ENCODE measurements at regions not wholly inside any gene's neighbourhood (a gene's known extent, or its start where the extent isn't known, plus 50 kb on each side); places are given as distances from the start of the nearest gene placed in this dataset.

- DNase-seq = no peak
- H3K27me3 ChIP-seq (ENCODE audit: low read length) = no peaks in the 10 kb centered on the region
- no peak overlapping the region for H3K4me2 ChIP-seq (ENCODE audit: low read length)
- POLR2A ChIA-PET (ENCODE audit: unreplicated experiment) = no interaction called here
- H3K4me1 ChIP-seq (ENCODE audit: insufficient read depth, low read length) = no peaks in the 10 kb centered on the region
- H3K9me3 ChIP-seq (ENCODE audit: low read length) = no peaks in the 10 kb centered on the region
- no peak for ATAC-seq
- intact Hi-C loops (cut with micrococcal nuclease) = no loop called here
- CTCF ChIA-PET = no interaction called here
- no peaks in the 10 kb centered on the region for H3K36me3 ChIP-seq (ENCODE audit: low read depth, low read length)
- no peaks in the 10 kb centered on the region for H3K9me2 ChIP-seq (replicated peaks; ENCODE audit: low read length)
- no peak overlapping the region for H2AFZ ChIP-seq (ENCODE audit: low read length)
- H3K27ac ChIP-seq (ENCODE audit: low read length) = no peak overlapping the region
- no peak overlapping the region for H3K4me3 ChIP-seq (ENCODE audit: low read length)
- H4K20me1 ChIP-seq (ENCODE audit: low read length) = no peaks in the 10 kb centered on the region
- H3F3A ChIP-seq (ENCODE audit: low read length, unreplicated experiment) = no peaks in the 10 kb centered on the region
- TF ChIP-seq EZH2 (IDR thresholded peaks at IDR 0.05; ENCODE audit: low read length, unreplicated experiment) (no peak), CTCF (conservative IDR thresholded peaks at IDR 0.05; ENCODE audit: low read depth, low read length) (no peak), EZH2phosphoT487 (IDR thresholded peaks at IDR 0.05; ENCODE audit: borderline replicate concordance, low read length) (no peak)
- BruUV-seq (replicated peaks) = no TSS peak
- H3K79me2 ChIP-seq (ENCODE audit: low read length) = no peaks in the 10 kb centered on the region
- H3K9ac ChIP-seq (ENCODE audit: low read length) = no peak overlapping the region
Observed at GRCh38 chr15:46921891-46922290, 795.4 kb upstream of the SEMA6D start.

- no peaks in the 10 kb centered on the region for H4K20me1 ChIP-seq (ENCODE audit: low read length)
- CTCF ChIA-PET = no interaction called here
- H3K9ac ChIP-seq (ENCODE audit: low read length) = no peak overlapping the region
- H3K4me2 ChIP-seq (ENCODE audit: low read length) = no peak overlapping the region
- no peak overlapping the region for H3K4me3 ChIP-seq (ENCODE audit: low read length)
- no peak for TF ChIP-seq CTCF (conservative IDR thresholded peaks at IDR 0.05; ENCODE audit: low read depth, low read length)
- TF ChIP-seq EZH2 (IDR thresholded peaks at IDR 0.05; ENCODE audit: low read length, unreplicated experiment) = no peak
- TF ChIP-seq EZH2phosphoT487 (IDR thresholded peaks at IDR 0.05; ENCODE audit: borderline replicate concordance, low read length) = no peak
- no peaks in the 10 kb centered on the region for H3F3A ChIP-seq (ENCODE audit: low read length, unreplicated experiment)
- no peak overlapping the region for H2AFZ ChIP-seq (ENCODE audit: low read length)
- ATAC-seq (no peak), DNase-seq (no peak)
- H3K27ac ChIP-seq (ENCODE audit: low read length) = no peak overlapping the region
- BruUV-seq (replicated peaks) = no TSS peak
- no peaks in the 10 kb centered on the region for H3K9me2 ChIP-seq (replicated peaks; ENCODE audit: low read length)
- no peaks in the 10 kb centered on the region for H3K36me3 ChIP-seq (ENCODE audit: low read depth, low read length)
- H3K27me3 ChIP-seq (ENCODE audit: low read length) = no peaks in the 10 kb centered on the region
- H3K9me3 ChIP-seq (ENCODE audit: low read length) = no peaks in the 10 kb centered on the region
- no peaks in the 10 kb centered on the region for H3K4me1 ChIP-seq (ENCODE audit: insufficient read depth, low read length)
- POLR2A ChIA-PET (ENCODE audit: unreplicated experiment) = no interaction called here
- H3K79me2 ChIP-seq (ENCODE audit: low read length) = no peaks in the 10 kb centered on the region
- intact Hi-C loops (cut with micrococcal nuclease) = no loop called here
Observed at GRCh38 chr15:46930426-46930825, 786.9 kb upstream of the SEMA6D start.

- no peaks in the 10 kb centered on the region for H3K9me3 ChIP-seq (ENCODE audit: low read length)
- H3K4me2 ChIP-seq (ENCODE audit: low read length) = no peak overlapping the region
- no peaks in the 10 kb centered on the region for H3F3A ChIP-seq (ENCODE audit: low read length, unreplicated experiment)
- no peaks in the 10 kb centered on the region for H3K27me3 ChIP-seq (ENCODE audit: low read length)
- no peak overlapping the region for H3K27ac ChIP-seq (ENCODE audit: low read length)
- no peaks in the 10 kb centered on the region for H3K4me1 ChIP-seq (ENCODE audit: insufficient read depth, low read length)
- no TSS peak for BruUV-seq (replicated peaks)
- POLR2A ChIA-PET (ENCODE audit: unreplicated experiment) = no interaction called here
- H3K9ac ChIP-seq (ENCODE audit: low read length) = no peak overlapping the region
- H3K36me3 ChIP-seq (ENCODE audit: low read depth, low read length) = no peaks in the 10 kb centered on the region
- CTCF ChIA-PET = no interaction called here
- no peak for TF ChIP-seq EZH2 (IDR thresholded peaks at IDR 0.05; ENCODE audit: low read length, unreplicated experiment)
- TF ChIP-seq CTCF (conservative IDR thresholded peaks at IDR 0.05; ENCODE audit: low read depth, low read length) = no peak
- TF ChIP-seq EZH2phosphoT487 (IDR thresholded peaks at IDR 0.05; ENCODE audit: borderline replicate concordance, low read length) = no peak
- no peak overlapping the region for H3K4me3 ChIP-seq (ENCODE audit: low read length)
- H3K79me2 ChIP-seq (ENCODE audit: low read length) = no peaks in the 10 kb centered on the region
- H3K9me2 ChIP-seq (replicated peaks; ENCODE audit: low read length) = no peaks in the 10 kb centered on the region
- no peaks in the 10 kb centered on the region for H4K20me1 ChIP-seq (ENCODE audit: low read length)
- H2AFZ ChIP-seq (ENCODE audit: low read length) = no peak overlapping the region
- ATAC-seq (no peak), DNase-seq (no peak)
- intact Hi-C loops (cut with micrococcal nuclease) = no loop called here
Observed at GRCh38 chr15:46933332-46933731, 784.0 kb upstream of the SEMA6D start.

Data from PC-3 (cell line).